IgD-negative memory B cell (primary cell): ENCODE measurements at regions not wholly inside any gene's neighbourhood (a gene's known extent, or its start where the extent isn't known, plus 50 kb on each side); places are given as distances from the start of the nearest gene placed in this dataset.
A peak's percentile ranks its signal among the peaks of the same experiment; 100 is the strongest.
"Not testable (repeated sequence)": the region's sequence is repeated elsewhere in the genome, so short reads cannot be mapped to it uniquely, and the experiment has no call there.

ENCODE experiments used
- H3K27ac Mint-ChIP-seq, 3 donors: one replicate each; pipeline ENCODE4 v1.8.0; 2020 to 2022; ENCODE audit warnings: mild to moderate bottlenecking in 3 of 3, mixed read lengths in 3 of 3, moderate library complexity in 1 of 3
- H3K27me3 Mint-ChIP-seq: one replicate; pipeline ENCODE4 v1.8.0; 2021; ENCODE audit warnings: mixed read lengths
- H3K36me3 Mint-ChIP-seq: one replicate; pipeline ENCODE4 v1.8.0; 2020; ENCODE audit warnings: mild to moderate bottlenecking, mixed read lengths
- H3K4me1 Mint-ChIP-seq, 3 donors: one replicate each; pipeline ENCODE4 v1.8.0; 2020 to 2022; ENCODE audit warnings: mixed read lengths in 3 of 3, mild to moderate bottlenecking in 1 of 3
- H3K4me3 Mint-ChIP-seq, 4 donors: one replicate each; pipeline ENCODE4 v1.8.0; 2020 to 2022; ENCODE audit warnings: mild to moderate bottlenecking in 4 of 4, mixed read lengths in 4 of 4, moderate library complexity in 3 of 4
- H3K9me3 Mint-ChIP-seq, 3 donors: one replicate each; pipeline ENCODE4 v1.8.0; 2020 to 2021; ENCODE audit warnings: mixed read lengths in 3 of 3, mild to moderate bottlenecking in 1 of 3

- Mint-ChIP-seq H3K9me3 (no peaks in the 10 kb centered on the region), H3K27ac (no peak overlapping the region), H3K4me1 (no peaks in the 10 kb centered on the region), H3K36me3 (no peaks in the 10 kb centered on the region), H3K27me3 (peaks cover 16% of the 10 kb centered on the region), H3K4me3 (no peak overlapping the region)
Measured at GRCh38 chr2:161045726-161046125, 114.5 kb upstream of the TANK start.

DNA sequence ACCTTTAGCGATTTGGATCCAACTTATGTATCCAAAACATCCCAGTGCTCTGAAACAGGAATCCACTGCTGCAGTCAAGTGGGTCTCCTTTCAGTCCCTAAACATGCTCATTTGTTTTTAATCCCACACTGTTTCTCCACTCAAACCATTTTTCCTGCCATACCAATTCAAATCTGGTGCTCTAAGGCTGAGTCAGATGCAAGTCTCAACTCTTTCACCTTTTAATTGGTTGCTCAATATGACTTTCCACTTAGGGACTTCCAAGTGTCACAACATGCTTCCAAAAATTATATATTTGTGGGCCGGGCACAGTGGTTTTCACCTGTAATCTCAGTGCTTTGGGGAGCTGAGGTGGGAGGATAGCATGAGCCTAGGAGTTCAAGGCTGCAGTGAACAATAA is 113.4 kb upstream of the TANK start:
- no peaks in the 10 kb centered on the region for H3K36me3 Mint-ChIP-seq
- peaks cover 24% of the 10 kb centered on the region for H3K27me3 Mint-ChIP-seq
- no peaks in the 10 kb centered on the region for H3K9me3 Mint-ChIP-seq
- no peak overlapping the region for H3K27ac Mint-ChIP-seq
- H3K4me3 Mint-ChIP-seq, result no peak overlapping the region
- H3K4me1 Mint-ChIP-seq, result no peaks in the 10 kb centered on the region

DNA sequence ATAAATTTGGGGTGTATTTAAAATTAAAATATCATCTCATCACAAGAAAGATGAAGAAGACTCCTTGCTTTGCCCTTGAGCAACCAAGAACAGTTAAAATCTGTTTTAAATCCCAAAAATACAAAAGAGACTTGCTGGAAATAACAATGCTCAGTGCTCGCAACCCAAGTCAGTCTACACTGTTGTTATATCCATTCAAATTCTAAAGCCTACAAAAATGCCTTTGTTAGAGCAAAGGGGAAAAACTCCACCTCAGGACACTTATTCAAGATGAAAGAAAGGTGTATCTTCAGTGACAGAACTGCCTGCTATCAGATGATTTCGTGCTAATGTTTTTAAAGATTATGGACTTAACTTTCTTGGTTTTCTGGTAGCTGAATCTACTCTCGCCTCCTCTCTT is 111.9 kb upstream of the TANK start:
- H3K4me1 Mint-ChIP-seq, result no peaks in the 10 kb centered on the region
- peaks cover 27% of the 10 kb centered on the region for H3K27me3 Mint-ChIP-seq
- H3K36me3 Mint-ChIP-seq, result no peaks in the 10 kb centered on the region
- H3K27ac Mint-ChIP-seq, result no peak overlapping the region
- H3K4me3 Mint-ChIP-seq, result no peak overlapping the region
- no peaks in the 10 kb centered on the region for H3K9me3 Mint-ChIP-seq

DNA sequence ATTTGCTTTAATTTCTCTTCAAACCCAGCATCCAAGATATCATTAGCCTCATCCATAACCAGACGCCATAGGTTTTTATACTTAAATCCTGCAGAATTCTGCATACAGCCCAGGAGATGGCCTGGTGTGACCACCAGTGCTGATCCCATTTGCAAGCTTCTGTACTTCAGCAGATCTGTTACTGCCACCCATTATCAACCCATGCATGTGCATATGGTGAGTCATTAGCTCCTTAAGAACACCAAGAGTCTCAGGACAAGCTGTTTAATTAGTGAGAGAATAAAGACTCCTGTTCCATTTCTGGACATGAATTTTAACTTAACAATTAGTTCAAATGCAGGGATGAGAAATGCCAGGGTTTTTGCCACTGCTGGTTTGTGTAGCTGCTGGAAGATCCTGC is 110.7 kb upstream of the TANK start:
- no peak overlapping the region for H3K27ac Mint-ChIP-seq
- H3K4me3 Mint-ChIP-seq, result no peak overlapping the region
- peaks cover 23% of the 10 kb centered on the region for H3K27me3 Mint-ChIP-seq
- H3K36me3 Mint-ChIP-seq, result no peaks in the 10 kb centered on the region
- no peaks in the 10 kb centered on the region for H3K4me1 Mint-ChIP-seq
- no peaks in the 10 kb centered on the region for H3K9me3 Mint-ChIP-seq

GRCh38 chr2:161052214-161052613 is 108.0 kb upstream of the TANK start:
- Mint-ChIP-seq H3K4me3 (no peak overlapping the region), H3K9me3 (peaks cover 2 to 7% (median 4%) of the 10 kb centered on the region in 3 donors), H3K27ac (no peak overlapping the region), H3K27me3 (peaks cover 23% of the 10 kb centered on the region), H3K36me3 (no peaks in the 10 kb centered on the region), H3K4me1 (no peaks in the 10 kb centered on the region)

- H3K9me3 Mint-ChIP-seq, result peaks cover 3 to 7% (median 4%) of the 10 kb centered on the region in 3 donors
- no peak overlapping the region for H3K4me3 Mint-ChIP-seq
- H3K27ac Mint-ChIP-seq, result no peak overlapping the region
- peaks cover 15% of the 10 kb centered on the region for H3K27me3 Mint-ChIP-seq
- H3K4me1 Mint-ChIP-seq, result no peaks in the 10 kb centered on the region
- no peaks in the 10 kb centered on the region for H3K36me3 Mint-ChIP-seq
Measured at GRCh38 chr2:161055289-161055688, 104.9 kb upstream of the TANK start.

- no peaks in the 10 kb centered on the region for H3K36me3 Mint-ChIP-seq
- peaks cover 2% of the 10 kb centered on the region for H3K27me3 Mint-ChIP-seq
- H3K9me3 Mint-ChIP-seq, result peaks cover 3 to 7% (median 4%) of the 10 kb centered on the region in 3 donors
- H3K4me1 Mint-ChIP-seq, result peaks cover 2 to 4% (median 4%) of the 10 kb centered on the region in 3 donors
- no peak overlapping the region for H3K4me3 Mint-ChIP-seq
- H3K27ac Mint-ChIP-seq, result no peak overlapping the region
Measured at GRCh38 chr2:161059388-161059787, 100.8 kb upstream of the TANK start.

DNA sequence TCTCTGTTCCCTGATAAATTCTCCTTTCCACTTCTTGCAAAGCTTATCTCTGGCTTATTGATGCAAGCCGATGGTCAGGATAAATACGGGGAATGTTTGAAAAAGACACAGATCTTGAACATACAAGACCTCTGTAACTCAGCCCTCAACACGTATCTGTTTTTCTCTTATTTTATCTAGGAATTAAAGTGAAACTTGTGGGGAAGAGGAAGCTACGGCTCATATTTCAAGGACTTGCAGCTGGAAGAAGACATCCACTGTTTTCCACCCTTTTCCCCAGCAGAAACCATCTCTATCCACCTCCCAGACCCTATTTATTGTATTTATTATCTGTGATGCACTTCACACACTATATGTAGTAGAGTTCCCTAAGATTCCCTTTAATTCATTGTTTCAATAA is 98.4 kb upstream of the TANK start:
- peaks cover 2 to 4% (median 4%) of the 10 kb centered on the region in 3 donors for H3K4me1 Mint-ChIP-seq
- H3K36me3 Mint-ChIP-seq, result no peaks in the 10 kb centered on the region
- H3K27ac Mint-ChIP-seq, result no peak overlapping the region
- peaks cover 0 to 2% (median 2%) of the 10 kb centered on the region in 3 donors for H3K9me3 Mint-ChIP-seq
- H3K27me3 Mint-ChIP-seq, result no peaks in the 10 kb centered on the region
- no peak overlapping the region for H3K4me3 Mint-ChIP-seq

GRCh38 chr2:161063157-161063945 is 96.9 kb upstream of the TANK start:
- Mint-ChIP-seq H3K27ac (no peak overlapping the region), H3K27me3 (no peaks in the 10 kb centered on the region), H3K36me3 (no peaks in the 10 kb centered on the region), H3K4me3 (peak overlapping the region in 1 of 4 donors; percentile 23), H3K4me1 (peaks cover 2 to 4% (median 4%) of the 10 kb centered on the region in 3 donors), H3K9me3 (no peaks in the 10 kb centered on the region)

GRCh38 chr2:161063946-161064306 is 96.3 kb upstream of the TANK start:
- Mint-ChIP-seq H3K4me1 (peaks cover 2 to 4% (median 4%) of the 10 kb centered on the region in 3 donors), H3K27me3 (no peaks in the 10 kb centered on the region), H3K36me3 (no peaks in the 10 kb centered on the region), H3K27ac (no peak overlapping the region), H3K9me3 (no peaks in the 10 kb centered on the region), H3K4me3 (no peak overlapping the region)

DNA sequence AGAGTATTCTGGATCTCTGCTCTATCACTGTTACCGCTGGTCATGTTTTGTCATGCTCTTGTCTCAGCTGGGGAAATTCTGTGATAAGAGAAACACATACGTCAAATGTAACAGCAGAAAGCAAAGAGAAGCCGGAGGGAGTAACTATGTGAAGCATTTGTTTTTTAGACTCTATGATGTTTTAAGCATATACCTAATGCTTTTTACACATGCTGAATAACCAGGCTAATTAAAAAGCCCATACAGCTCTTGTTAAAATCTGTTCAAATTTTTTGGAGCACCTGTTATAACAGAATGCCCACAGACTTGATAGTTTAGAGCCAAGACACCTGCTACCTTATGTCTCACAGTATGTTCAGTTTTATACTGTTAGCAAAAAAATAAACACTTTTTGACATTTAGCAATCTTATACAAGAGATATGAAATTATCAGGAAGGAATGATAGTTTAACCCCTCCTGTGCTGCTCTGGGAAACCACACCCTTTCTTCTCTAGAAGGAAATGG is 92.3 kb upstream of the TANK start:
- H3K36me3 Mint-ChIP-seq, result no peaks in the 10 kb centered on the region

DNA sequence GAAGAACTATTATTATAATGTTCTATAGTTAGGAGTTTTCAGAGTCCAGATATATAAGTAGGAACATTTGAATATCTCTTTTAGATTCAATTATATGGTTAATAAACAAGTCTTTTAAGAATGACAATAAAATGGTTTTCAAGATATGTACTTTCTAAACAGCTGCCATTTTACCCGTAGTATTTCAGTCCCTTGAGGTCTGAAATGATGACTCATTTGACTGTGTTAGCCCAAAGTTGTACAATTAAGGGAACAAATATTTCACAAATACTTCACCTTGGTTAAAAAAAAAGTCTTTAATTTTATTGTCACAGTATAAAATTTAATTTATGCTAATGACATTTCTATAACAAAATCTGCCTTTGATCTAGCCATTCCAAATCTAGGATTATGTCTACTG is 91.6 kb upstream of the TANK start:
- Mint-ChIP-seq H3K36me3 (no peaks in the 10 kb centered on the region), H3K9me3 (peaks cover 0 to 1% (median 0%) of the 10 kb centered on the region in 3 donors), H3K27ac (no peak overlapping the region), H3K4me3 (no peak overlapping the region), H3K27me3 (peaks cover 2% of the 10 kb centered on the region), H3K4me1 (peaks cover 0 to 1% (median under 1%) of the 10 kb centered on the region in 3 donors)

More for the DNA sequence above, 92.3 kb upstream of the TANK start:
- peaks cover 0 to 1% (median 0%) of the 10 kb centered on the region in 3 donors for H3K9me3 Mint-ChIP-seq
- H3K27me3 Mint-ChIP-seq, result peaks cover 2% of the 10 kb centered on the region
- H3K4me1 Mint-ChIP-seq, result peaks cover 2 to 4% (median 4%) of the 10 kb centered on the region in 3 donors
- H3K4me3 Mint-ChIP-seq, result no peak overlapping the region
- no peak overlapping the region for H3K27ac Mint-ChIP-seq

DNA sequence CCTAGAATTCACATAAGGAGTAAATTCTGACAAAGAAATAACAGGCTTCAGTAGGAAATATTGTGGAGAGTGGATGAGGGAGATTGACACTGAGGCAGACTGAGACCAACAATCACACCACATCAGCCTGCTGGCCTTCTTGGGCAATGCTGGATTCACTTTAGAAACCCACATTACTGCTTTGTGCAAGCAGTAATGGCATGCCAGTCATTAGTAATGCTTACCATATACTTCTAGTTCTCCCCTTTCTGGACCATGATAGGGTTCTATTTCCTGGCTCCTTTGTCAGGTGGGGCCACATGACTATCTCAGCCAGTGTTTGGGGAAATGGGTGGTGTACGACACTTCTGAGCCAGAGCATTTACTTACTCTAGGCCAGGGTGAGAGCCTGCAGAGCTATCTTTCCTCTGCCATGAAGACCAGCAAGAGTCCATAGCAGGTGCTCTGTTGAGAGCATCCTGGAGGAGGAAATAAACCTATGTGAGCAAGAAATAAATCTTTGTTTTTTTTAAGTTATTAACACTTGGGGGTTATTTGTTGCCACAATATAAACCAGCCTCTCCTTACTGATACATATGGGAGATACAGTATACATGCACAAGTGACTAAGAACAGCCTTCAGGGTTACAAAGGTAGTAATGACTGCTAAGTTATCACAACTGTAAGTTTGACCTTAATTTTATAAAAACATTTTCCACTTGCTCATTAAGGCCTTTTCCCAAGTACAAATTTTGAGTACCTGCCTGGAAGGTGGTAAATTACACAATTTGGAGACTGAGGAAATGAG is 89.3 kb upstream of the TANK start:
- Mint-ChIP-seq H3K4me1 (no peaks in the 10 kb centered on the region), H3K36me3 (no peaks in the 10 kb centered on the region), H3K27me3 (peaks cover 2% of the 10 kb centered on the region), H3K9me3 (peaks cover 0 to 1% (median 0%) of the 10 kb centered on the region in 3 donors), H3K27ac (no peak overlapping the region), H3K4me3 (no peak overlapping the region)

DNA sequence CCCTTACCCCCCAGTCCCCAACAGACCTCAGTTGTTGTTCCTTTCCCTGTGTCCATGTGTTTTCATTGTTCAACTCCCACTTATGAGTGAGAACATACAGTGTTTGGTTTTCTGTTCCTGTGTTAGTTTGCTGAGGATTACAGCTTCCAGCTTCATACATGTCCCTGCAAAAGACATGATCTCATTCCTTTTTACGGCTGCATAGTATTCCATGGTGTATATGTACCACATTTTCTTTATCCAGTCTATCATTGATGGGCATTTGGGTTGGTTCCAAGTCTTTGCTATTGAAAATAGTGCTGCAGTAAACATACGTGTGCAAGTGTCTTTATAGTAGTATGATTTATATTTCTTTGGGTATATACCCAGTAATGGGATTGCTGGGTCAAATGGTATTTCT is 87.8 kb upstream of the TANK start:
- not testable (repeated sequence) for H3K4me3 Mint-ChIP-seq, H3K27ac Mint-ChIP-seq, H3K4me1 Mint-ChIP-seq, H3K36me3 Mint-ChIP-seq, H3K27me3 Mint-ChIP-seq, H3K9me3 Mint-ChIP-seq

DNA sequence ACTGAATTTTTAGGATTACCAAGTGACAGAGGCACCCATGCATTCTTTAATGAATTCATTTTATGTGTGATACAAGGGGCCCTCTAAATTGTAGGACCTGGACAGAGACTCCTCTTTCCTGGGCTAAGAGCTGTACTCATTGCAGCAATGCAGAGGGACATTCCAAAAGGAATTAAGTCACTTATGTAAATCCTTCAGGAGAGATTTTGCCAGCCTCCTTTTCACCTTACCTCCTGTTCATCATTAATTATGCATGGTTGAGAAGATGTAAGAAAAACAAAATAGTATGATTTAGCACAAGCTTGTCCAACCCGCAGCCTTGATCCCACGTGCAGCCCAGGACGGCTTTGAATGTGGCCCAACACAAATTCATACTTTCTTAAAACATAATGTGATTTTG is 84.5 kb upstream of the TANK start:
- Mint-ChIP-seq H3K36me3 (no peaks in the 10 kb centered on the region), H3K4me1 (peaks cover 9 to 20% (median 13%) of the 10 kb centered on the region in 3 donors), H3K27me3 (peaks cover 2% of the 10 kb centered on the region), H3K4me3 (no peak overlapping the region), H3K9me3 (peaks cover 0 to 3% (median 0%) of the 10 kb centered on the region in 3 donors), H3K27ac (no peak overlapping the region)
